A673 (cell line): ENCODE measurements at regions not wholly inside any gene's neighbourhood (a gene's known extent, or its start where the extent isn't known, plus 50 kb on each side); places are given as distances from the start of the nearest gene placed in this dataset.

Source experiments
- BruUV-seq: library from RNA; stranded (reverse); fragments of 400-500 nt; replicated peaks from 2 replicates; lab custom pipeline; 2021; lab: Mats Ljungman, UMichigan
- CTCF ChIA-PET: fragments of 300-600 bp; sonication (Branson Sonifier 250); formaldehyde crosslinking; loops from one replicate; lab custom pipeline; 2022; ENCODE audit warnings: antibody characterized with exemption; lab: Charles Lee
- POLR2A ChIA-PET: fragments of 300-600 bp; sonication (Branson Sonifier 250); formaldehyde crosslinking; loops from one replicate; lab custom pipeline; 2022; ENCODE audit warnings: antibody characterized with exemption; ENCODE audit not compliant: low non-redundant PET; lab: Charles Lee
- DNase-seq: peaks from one replicate; pipeline ENCODE4 v3.0.0-alpha.2; 2015; ENCODE audit warnings: low spot score
- H3K27ac ChIP-seq: fragments of 200-600 bp; sonication (generic); 2 replicates; pipeline ENCODE4 v1.5.1; 2016; ENCODE audit warnings: mixed run types, low read depth, mild to moderate bottlenecking, mixed read lengths, antibody characterized with exemption, low read length; ENCODE audit not compliant: poor library complexity, severe bottlenecking
- H3K27me3 ChIP-seq: fragments of 200-600 bp; sonication (generic); replicated peaks from 2 replicates; pipeline ENCODE4 v1.6.1; 2017; ENCODE audit warnings: mixed run types, low read depth, mild to moderate bottlenecking, mixed read lengths, antibody characterized with exemption, low read length; ENCODE audit not compliant: insufficient read depth, poor library complexity
- H3K36me3 ChIP-seq: fragments of 200-600 bp; sonication (generic); 2 replicates; pipeline ENCODE4 v1.6.1; 2016; ENCODE audit warnings: mixed run types, mild to moderate bottlenecking, mixed read lengths, antibody characterized with exemption, low read length; ENCODE audit not compliant: insufficient read depth, poor library complexity, severe bottlenecking
- H3K4me1 ChIP-seq: fragments of 200-600 bp; sonication (generic); 2 replicates; pipeline ENCODE4 v1.6.1; 2017; ENCODE audit warnings: mixed run types, mild to moderate bottlenecking, mixed read lengths, antibody characterized with exemption, low read length; ENCODE audit not compliant: insufficient read depth, poor library complexity, severe bottlenecking
- H3K4me3 ChIP-seq: fragments of 200-600 bp; sonication (generic); 2 replicates; pipeline ENCODE4 v1.5.1; 2016; ENCODE audit warnings: low read depth, mixed run types, mild to moderate bottlenecking, mixed read lengths, low read length; ENCODE audit not compliant: poor library complexity, severe bottlenecking
- H3K9me3 ChIP-seq: fragments of 200-600 bp; sonication (generic); 2 replicates; pipeline ENCODE4 v1.6.1; 2016; ENCODE audit warnings: mixed run types, low read depth, mild to moderate bottlenecking, mixed read lengths, antibody characterized with exemption, low read length; ENCODE audit not compliant: poor library complexity, severe bottlenecking
- CTCF ChIP-seq: fragments of 300-800, 200-600 bp; sonication (generic); conservative IDR thresholded peaks from 2 replicates; pipeline ENCODE4 v1.5.1; 2017; ENCODE audit warnings: low read depth, mild to moderate bottlenecking, antibody characterized with exemption, low read length, moderate library complexity, mixed read lengths
- EZH2 ChIP-seq: fragments of 200-600 bp; sonication (generic); IDR thresholded peaks from 2 replicates; pipeline ENCODE4 v1.6.1; 2017; ENCODE audit warnings: borderline replicate concordance, low read depth, mild to moderate bottlenecking, mixed read lengths, antibody characterized with exemption, low read length; ENCODE audit not compliant: poor library complexity, severe bottlenecking
- intact Hi-C: fragments of 100-400 bp; cut with micrococcal nuclease; formaldehyde crosslinking; loops from one replicate; pipeline ENCODE4 v1.10.0; 2022; ENCODE audit not compliant: unreplicated experiment

DNA sequence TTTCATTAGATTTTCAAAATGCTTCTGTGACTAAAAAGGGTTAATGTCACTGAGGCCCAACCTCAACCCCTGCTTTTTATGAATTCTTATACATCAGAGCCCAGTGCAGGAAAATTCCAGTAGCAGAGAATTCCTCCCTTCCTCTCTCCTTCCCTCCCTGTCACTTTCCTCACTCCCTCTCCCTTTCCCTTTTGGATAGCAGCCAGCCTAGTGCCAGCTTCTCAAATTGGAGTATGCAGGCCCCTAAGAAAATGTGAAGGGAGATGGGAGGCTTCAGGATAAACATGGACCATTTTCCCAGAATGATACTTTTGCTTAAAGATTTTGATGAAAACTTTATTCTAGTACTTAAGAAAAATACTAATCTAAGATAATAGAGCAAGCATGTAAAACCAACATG, 507.4 kb downstream of the KDM4C start:
- no peak for DNase-seq
- Histone ChIP-seq H3K27ac (no peak overlapping the region), H3K9me3 (no peaks in the 10 kb centered on the region), H3K36me3 (no peaks in the 10 kb centered on the region), H3K27me3 (peaks cover 22% of the 10 kb centered on the region), H3K4me1 (no peaks in the 10 kb centered on the region), H3K4me3 (no peak overlapping the region)
- no peak for TF ChIP-seq CTCF
- no peak for TF ChIP-seq EZH2
- intact Hi-C loops: no loop called here
- no TSS peak for BruUV-seq
- CTCF ChIA-PET: interaction anchor here (0.6 kb wide), 1 partner anchor 280 kb away, joined by 3 read pairs; no protein-coding TSS in a partner anchor
- POLR2A ChIA-PET: no interaction called here

GRCh38 chr9:7259544-7260241, 501.9 kb downstream of the KDM4C start:
- H3K4me1 ChIP-seq: no peaks in the 10 kb centered on the region
- POLR2A ChIA-PET: no interaction called here
- intact Hi-C loops: no loop called here
- no peak for DNase-seq
- no peak overlapping the region for H3K27ac ChIP-seq
- CTCF ChIA-PET: no interaction called here
- no peak overlapping the region for H3K4me3 ChIP-seq
- H3K9me3 ChIP-seq: no peaks in the 10 kb centered on the region
- H3K36me3 ChIP-seq: no peaks in the 10 kb centered on the region
- BruUV-seq: no TSS peak
- peaks cover 4% of the 10 kb centered on the region for H3K27me3 ChIP-seq
- TF ChIP-seq EZH2 (no peak), CTCF (peak; percentile 28; the same call in 1 of the 2 replicates)

DNA sequence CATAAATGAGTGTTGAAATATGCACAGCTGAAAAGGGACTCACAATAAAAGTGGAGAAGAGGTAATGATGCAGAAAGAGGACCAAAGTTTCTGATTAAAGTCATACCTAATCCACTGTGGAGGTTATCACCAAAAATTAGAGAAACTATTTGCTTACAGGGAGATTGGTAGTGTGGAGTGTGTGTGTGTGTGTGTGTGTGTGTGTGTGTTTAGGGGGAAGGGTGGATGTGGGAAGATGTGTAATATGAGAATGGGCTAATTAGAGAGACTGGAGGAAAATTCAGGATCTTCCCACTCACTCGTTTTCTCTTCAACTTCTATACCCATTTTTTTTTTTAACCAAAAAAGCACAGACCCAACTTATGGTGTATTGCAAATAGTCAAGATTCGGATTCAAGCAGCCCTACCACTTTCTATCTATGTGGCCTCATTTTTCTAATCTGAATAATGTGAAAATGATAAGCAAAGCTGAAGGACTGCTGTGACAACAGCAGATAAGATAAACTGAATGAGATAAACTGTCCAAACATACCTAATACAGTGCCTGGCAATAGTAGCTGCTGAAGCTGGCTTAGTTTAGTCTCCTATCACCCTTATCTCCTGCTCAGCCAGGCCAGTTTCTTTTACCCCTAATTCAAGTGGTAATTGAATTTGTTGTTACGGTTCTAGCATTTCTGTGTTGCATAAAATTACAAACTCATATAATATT, 501.1 kb downstream of the KDM4C start:
- CTCF ChIA-PET: no interaction called here
- POLR2A ChIA-PET: no interaction called here
- H3K9me3 ChIP-seq: no peaks in the 10 kb centered on the region
- peaks cover 4% of the 10 kb centered on the region for H3K27me3 ChIP-seq
- no peaks in the 10 kb centered on the region for H3K4me1 ChIP-seq
- intact Hi-C loops: no loop called here
- DNase-seq: no peak
- H3K36me3 ChIP-seq: no peaks in the 10 kb centered on the region
- no peak for TF ChIP-seq EZH2
- TF ChIP-seq CTCF: no peak
- BruUV-seq: no TSS peak
- H3K27ac ChIP-seq: no peak overlapping the region
- no peak overlapping the region for H3K4me3 ChIP-seq
